ENCODE measurements at regions not wholly inside any gene's neighbourhood (a gene's known extent, or its start where the extent isn't known, plus 50 kb on each side); places are given as distances from the start of the nearest gene placed in this dataset.
A peak's percentile ranks its signal among the peaks of the same experiment; 100 is the strongest.

- Histone ChIP-seq H3K14ac (ENCODE audit: low read length in 2 of 2) (no peak overlapping the region), H2BK120ac (ENCODE audit: low read depth, low read length) (no peak overlapping the region), H3K27me3 (ENCODE audit: control insufficient read depth in 1 of 2, insufficient read depth in 1 of 2, low read length in 2 of 2) (no peaks in the 10 kb centered on the region), H3K9ac (ENCODE audit: low read length) (no peak overlapping the region), H4K8ac (ENCODE audit: low read length) (no peak overlapping the region), H3K27ac (ENCODE audit: low read length, poor library complexity, severe bottlenecking) (no peak overlapping the region), H3K9me3 (ENCODE audit: control insufficient read depth, low read length) (no peaks in the 10 kb centered on the region), H2BK5ac (ENCODE audit: low read depth, low read length, poor library complexity, severe bottlenecking) (no peak overlapping the region), H3K4me1 (ENCODE audit: control insufficient read depth, insufficient read depth, low read depth, low read length) (peaks cover 2% of the 10 kb centered on the region), H3K23ac (ENCODE audit: low read length in 2 of 2) (no peak overlapping the region), H3K18ac (ENCODE audit: low read depth in 1 of 2, low read length in 2 of 2) (no peak overlapping the region), H2BK15ac (ENCODE audit: low read depth, poor library complexity, severe bottlenecking) (no peak overlapping the region), H2BK12ac (ENCODE audit: low read length in 2 of 2) (no peak overlapping the region), H3K36me3 (ENCODE audit: control insufficient read depth in 1 of 2, insufficient read depth in 2 of 2, low read depth in 1 of 2, low read length in 2 of 2) (no peaks in the 10 kb centered on the region), H4K91ac (ENCODE audit: low read length) (no peak overlapping the region), H3K4ac (ENCODE audit: low read depth in 1 of 2, low read length in 2 of 2) (no peak overlapping the region), H2AFZ (ENCODE audit: low read depth, low read length) (no peak overlapping the region), H3K4me3 (ENCODE audit: insufficient read depth in 1 of 2, low read depth in 1 of 2, low read length in 2 of 2) (no peak overlapping the region), H3K4me2 (ENCODE audit: low read length, poor library complexity, severe bottlenecking) (no peak overlapping the region), H3K79me1 (replicated peaks; ENCODE audit: low read length, poor library complexity, severe bottlenecking) (no peaks in the 10 kb centered on the region), H2AK5ac (ENCODE audit: low read length, severe bottlenecking) (no peak overlapping the region)
- peak; percentile 78 for DNase-seq
- WGBS = 50% methylated on average over 1 of the region's 1 CpG
Measured at GRCh38 chr20:11057624-11058023, 383.8 kb upstream of the JAG1 start.

DNA sequence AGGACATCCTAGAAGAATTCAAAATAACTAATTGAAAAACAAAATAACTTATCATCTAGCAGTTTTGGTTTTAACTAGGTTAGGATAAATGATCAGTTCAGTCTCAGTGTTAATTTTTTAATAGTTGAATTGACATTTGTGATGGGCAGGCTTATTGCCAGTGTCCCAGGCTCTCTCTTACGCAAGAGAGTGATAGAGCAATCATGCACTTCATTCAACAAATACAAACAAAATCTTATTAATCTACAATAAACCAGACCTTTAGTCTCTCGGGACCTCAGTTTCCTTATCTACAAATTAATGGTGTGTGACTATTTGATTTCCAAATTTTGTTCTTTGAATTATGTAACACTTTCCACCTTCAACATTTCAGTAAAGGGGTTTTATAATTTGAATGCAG is 385.9 kb upstream of the JAG1 start:
- Histone ChIP-seq H3K9ac (ENCODE audit: low read length) (no peak overlapping the region), H3K23ac (ENCODE audit: low read length in 2 of 2) (no peak overlapping the region), H2BK12ac (ENCODE audit: low read length in 2 of 2) (no peak overlapping the region), H3K4me3 (ENCODE audit: insufficient read depth in 1 of 2, low read depth in 1 of 2, low read length in 2 of 2) (no peak overlapping the region), H3K4ac (ENCODE audit: low read depth in 1 of 2, low read length in 2 of 2) (no peak overlapping the region), H3K27me3 (ENCODE audit: control insufficient read depth in 1 of 2, insufficient read depth in 1 of 2, low read length in 2 of 2) (no peaks in the 10 kb centered on the region), H3K4me2 (ENCODE audit: low read length, poor library complexity, severe bottlenecking) (no peak overlapping the region), H2BK15ac (ENCODE audit: low read depth, poor library complexity, severe bottlenecking) (no peak overlapping the region), H2BK120ac (ENCODE audit: low read depth, low read length) (no peak overlapping the region), H3K36me3 (ENCODE audit: control insufficient read depth in 1 of 2, insufficient read depth in 2 of 2, low read depth in 1 of 2, low read length in 2 of 2) (no peaks in the 10 kb centered on the region), H2BK5ac (ENCODE audit: low read depth, low read length, poor library complexity, severe bottlenecking) (no peak overlapping the region), H4K8ac (ENCODE audit: low read length) (no peak overlapping the region), H3K9me3 (ENCODE audit: control insufficient read depth, low read length) (no peaks in the 10 kb centered on the region), H3K18ac (ENCODE audit: low read depth in 1 of 2, low read length in 2 of 2) (no peak overlapping the region), H2AK5ac (ENCODE audit: low read length, severe bottlenecking) (no peak overlapping the region), H3K14ac (ENCODE audit: low read length in 2 of 2) (no peak overlapping the region), H3K79me1 (replicated peaks; ENCODE audit: low read length, poor library complexity, severe bottlenecking) (no peaks in the 10 kb centered on the region), H3K4me1 (ENCODE audit: control insufficient read depth, insufficient read depth, low read depth, low read length) (no peaks in the 10 kb centered on the region), H2AFZ (ENCODE audit: low read depth, low read length) (no peak overlapping the region), H3K27ac (ENCODE audit: low read length, poor library complexity, severe bottlenecking) (no peak overlapping the region), H4K91ac (ENCODE audit: low read length) (no peak overlapping the region)
- DNase-seq = no peak
- WGBS = 67% methylated on average over 1 of the region's 2 CpGs

- H3K27ac ChIP-seq (ENCODE audit: low read length, poor library complexity, severe bottlenecking) = no peak overlapping the region
- H3K18ac ChIP-seq (ENCODE audit: low read depth in 1 of 2, low read length in 2 of 2) = no peak overlapping the region
- H3K4me3 ChIP-seq (ENCODE audit: insufficient read depth in 1 of 2, low read depth in 1 of 2, low read length in 2 of 2) = no peak overlapping the region
- no peak overlapping the region for H3K23ac ChIP-seq (ENCODE audit: low read length in 2 of 2)
- H3K27me3 ChIP-seq (ENCODE audit: control insufficient read depth in 1 of 2, insufficient read depth in 1 of 2, low read length in 2 of 2) = no peaks in the 10 kb centered on the region
- H3K4ac ChIP-seq (ENCODE audit: low read depth in 1 of 2, low read length in 2 of 2) = no peak overlapping the region
- H3K4me1 ChIP-seq (ENCODE audit: control insufficient read depth, insufficient read depth, low read depth, low read length) = no peaks in the 10 kb centered on the region
- H3K14ac ChIP-seq (ENCODE audit: low read length in 2 of 2) = no peak overlapping the region
- no peak overlapping the region for H2BK15ac ChIP-seq (ENCODE audit: low read depth, poor library complexity, severe bottlenecking)
- H2BK12ac ChIP-seq (ENCODE audit: low read length in 2 of 2) = no peak overlapping the region
- DNase-seq = no peak
- no peak overlapping the region for H2AFZ ChIP-seq (ENCODE audit: low read depth, low read length)
- H3K36me3 ChIP-seq (ENCODE audit: control insufficient read depth in 1 of 2, insufficient read depth in 2 of 2, low read depth in 1 of 2, low read length in 2 of 2) = no peaks in the 10 kb centered on the region
- H4K91ac ChIP-seq (ENCODE audit: low read length) = no peak overlapping the region
- no peak overlapping the region for H3K4me2 ChIP-seq (ENCODE audit: low read length, poor library complexity, severe bottlenecking)
- H2BK120ac ChIP-seq (ENCODE audit: low read depth, low read length) = no peak overlapping the region
- H2BK5ac ChIP-seq (ENCODE audit: low read depth, low read length, poor library complexity, severe bottlenecking) = no peak overlapping the region
- H2AK5ac ChIP-seq (ENCODE audit: low read length, severe bottlenecking) = no peak overlapping the region
- H3K9ac ChIP-seq (ENCODE audit: low read length) = no peak overlapping the region
- WGBS = 84% methylated on average over 4 of the region's 9 CpGs
- no peak overlapping the region for H4K8ac ChIP-seq (ENCODE audit: low read length)
- H3K79me1 ChIP-seq (replicated peaks; ENCODE audit: low read length, poor library complexity, severe bottlenecking) = no peaks in the 10 kb centered on the region
- H3K9me3 ChIP-seq (ENCODE audit: control insufficient read depth, low read length) = no peaks in the 10 kb centered on the region
Measured at GRCh38 chr20:11060423-11061185, 386.8 kb upstream of the JAG1 start.

DNA sequence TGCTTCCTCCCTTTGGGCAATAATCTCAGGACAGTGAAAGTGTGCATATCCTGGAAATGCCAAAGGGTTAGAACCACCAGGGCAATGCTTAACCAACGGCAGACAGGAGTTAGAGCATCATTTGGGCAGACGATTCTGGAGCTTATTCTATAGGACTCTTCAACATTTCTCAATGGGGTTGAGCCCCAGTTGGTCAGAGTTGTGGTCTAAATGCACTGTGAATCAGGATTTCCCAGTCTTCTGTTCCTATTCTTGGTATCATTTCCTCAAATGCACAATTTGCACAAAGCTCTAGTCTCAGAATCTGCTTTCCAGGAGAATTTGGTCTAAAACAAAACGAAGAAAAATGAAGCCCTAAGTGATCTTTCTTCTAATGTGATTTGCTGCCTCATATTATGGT is 389.6 kb upstream of the JAG1 start:
- no peak overlapping the region for H2BK12ac ChIP-seq (ENCODE audit: low read length in 2 of 2)

More for the DNA sequence above, 389.6 kb upstream of the JAG1 start:
- no peak overlapping the region for H3K4me2 ChIP-seq (ENCODE audit: low read length, poor library complexity, severe bottlenecking)
- H3K4me3 ChIP-seq (ENCODE audit: insufficient read depth in 1 of 2, low read depth in 1 of 2, low read length in 2 of 2) = no peak overlapping the region
- H2AFZ ChIP-seq (ENCODE audit: low read depth, low read length) = no peak overlapping the region
- no peak for DNase-seq
- no peaks in the 10 kb centered on the region for H3K27me3 ChIP-seq (ENCODE audit: control insufficient read depth in 1 of 2, insufficient read depth in 1 of 2, low read length in 2 of 2)
- H3K23ac ChIP-seq (ENCODE audit: low read length in 2 of 2) = no peak overlapping the region
- no peak overlapping the region for H3K18ac ChIP-seq (ENCODE audit: low read depth in 1 of 2, low read length in 2 of 2)
- H2BK120ac ChIP-seq (ENCODE audit: low read depth, low read length) = no peak overlapping the region
- H2BK5ac ChIP-seq (ENCODE audit: low read depth, low read length, poor library complexity, severe bottlenecking) = no peak overlapping the region
- H2AK5ac ChIP-seq (ENCODE audit: low read length, severe bottlenecking) = no peak overlapping the region
- H3K14ac ChIP-seq (ENCODE audit: low read length in 2 of 2) = no peak overlapping the region
- H4K8ac ChIP-seq (ENCODE audit: low read length) = no peak overlapping the region
- no peak overlapping the region for H2BK15ac ChIP-seq (ENCODE audit: low read depth, poor library complexity, severe bottlenecking)
- H3K4me1 ChIP-seq (ENCODE audit: control insufficient read depth, insufficient read depth, low read depth, low read length) = no peaks in the 10 kb centered on the region
- H3K79me1 ChIP-seq (replicated peaks; ENCODE audit: low read length, poor library complexity, severe bottlenecking) = no peaks in the 10 kb centered on the region
- H4K91ac ChIP-seq (ENCODE audit: low read length) = no peak overlapping the region
- no peaks in the 10 kb centered on the region for H3K9me3 ChIP-seq (ENCODE audit: control insufficient read depth, low read length)
- no peak overlapping the region for H3K27ac ChIP-seq (ENCODE audit: low read length, poor library complexity, severe bottlenecking)
- no peak overlapping the region for H3K4ac ChIP-seq (ENCODE audit: low read depth in 1 of 2, low read length in 2 of 2)
- WGBS = 100% methylated on average over 2 of the region's 3 CpGs
- no peak overlapping the region for H3K9ac ChIP-seq (ENCODE audit: low read length)
- no peaks in the 10 kb centered on the region for H3K36me3 ChIP-seq (ENCODE audit: control insufficient read depth in 1 of 2, insufficient read depth in 2 of 2, low read depth in 1 of 2, low read length in 2 of 2)

Data from mesenchymal stem cell (in vitro differentiated cells and primary cell).